GM19238 (cell line): ENCODE measurements at regions not wholly inside any gene's neighbourhood (a gene's known extent, or its start where the extent isn't known, plus 50 kb on each side); places are given as distances from the start of the nearest gene placed in this dataset.

Source experiments
- DNase-seq: peaks from one replicate; pipeline ENCODE4 v3.0.0; 2011; ENCODE audit warnings: low spot score; ENCODE audit not compliant: insufficient read length

DNA sequence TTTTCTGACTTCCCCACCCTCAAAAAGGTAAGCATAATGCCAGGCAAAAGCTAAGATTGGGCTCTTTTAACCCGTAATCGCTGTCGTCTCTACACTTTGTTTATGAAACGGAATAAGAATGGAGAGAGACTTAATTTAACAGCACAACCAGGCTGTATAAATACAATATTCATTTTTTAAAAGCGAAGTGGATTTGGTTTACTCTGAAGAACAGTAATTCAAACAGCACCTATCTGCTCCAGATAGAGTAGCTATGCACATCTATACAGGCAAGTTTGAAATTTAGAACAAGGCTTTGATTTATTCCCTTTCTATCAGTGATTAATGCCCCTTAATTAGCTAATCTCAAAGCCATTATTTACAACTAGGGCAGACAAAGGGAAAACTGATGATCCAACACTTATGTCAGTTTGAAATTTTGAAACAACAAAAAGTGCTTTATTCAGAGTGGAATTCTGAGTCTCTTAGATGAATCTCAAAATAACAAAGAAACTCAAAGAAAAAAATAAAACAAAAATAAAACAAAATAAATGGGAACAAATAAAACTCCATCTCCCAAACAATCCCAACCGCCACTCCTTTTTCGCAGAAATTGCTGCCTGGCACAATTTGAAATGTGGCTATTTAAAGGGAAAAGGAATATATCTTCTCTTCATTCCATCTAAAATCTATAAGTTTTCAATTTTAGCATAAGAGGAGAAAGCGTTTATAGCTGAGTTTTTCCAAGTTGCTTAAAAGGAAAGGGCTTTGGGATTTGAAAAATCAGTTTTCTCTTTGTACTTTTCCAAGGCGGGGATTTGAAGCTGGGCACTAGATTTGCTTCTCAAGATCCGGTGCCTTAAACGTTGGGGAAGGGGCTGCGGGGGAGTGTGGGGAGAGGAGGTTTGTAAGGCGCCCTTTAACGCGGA is 298.6 kb downstream of the PARP8 start:
- no peak for DNase-seq

DNA sequence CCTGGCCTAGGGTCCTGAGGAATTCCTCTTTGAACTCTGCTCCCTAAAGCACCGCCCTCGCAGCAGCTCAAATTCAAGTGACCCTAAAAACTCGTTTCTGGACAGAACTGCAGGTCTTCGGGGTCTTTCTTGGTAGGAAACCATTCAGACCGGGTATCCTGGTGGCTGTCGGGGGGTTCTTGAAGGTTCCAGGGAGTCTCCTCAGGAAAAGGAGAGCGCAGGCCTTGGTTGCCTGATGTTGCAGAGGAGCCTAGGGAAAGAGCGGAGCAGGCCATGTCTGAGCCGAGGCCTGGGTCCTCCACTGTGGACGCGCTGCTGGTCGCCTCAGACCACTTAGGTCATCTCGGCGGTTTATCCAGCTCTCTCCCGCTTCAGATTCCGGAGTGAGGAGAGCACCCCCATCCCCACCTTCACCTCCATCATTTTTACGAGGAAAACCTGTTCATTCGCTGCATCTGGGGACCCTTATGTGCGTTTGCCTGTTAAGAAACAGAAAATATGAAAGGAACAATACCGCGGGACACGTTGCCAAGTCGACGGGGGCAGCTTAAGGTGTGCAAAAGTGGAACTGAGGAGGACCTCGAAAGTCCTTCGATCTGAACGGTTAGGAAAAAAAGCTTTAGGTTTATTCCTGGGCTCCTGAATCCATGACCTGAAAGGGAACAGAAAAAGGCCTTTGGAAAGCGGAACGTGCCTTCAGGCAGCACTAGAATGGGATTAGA is 299.4 kb downstream of the PARP8 start:
- no peak for DNase-seq

DNA sequence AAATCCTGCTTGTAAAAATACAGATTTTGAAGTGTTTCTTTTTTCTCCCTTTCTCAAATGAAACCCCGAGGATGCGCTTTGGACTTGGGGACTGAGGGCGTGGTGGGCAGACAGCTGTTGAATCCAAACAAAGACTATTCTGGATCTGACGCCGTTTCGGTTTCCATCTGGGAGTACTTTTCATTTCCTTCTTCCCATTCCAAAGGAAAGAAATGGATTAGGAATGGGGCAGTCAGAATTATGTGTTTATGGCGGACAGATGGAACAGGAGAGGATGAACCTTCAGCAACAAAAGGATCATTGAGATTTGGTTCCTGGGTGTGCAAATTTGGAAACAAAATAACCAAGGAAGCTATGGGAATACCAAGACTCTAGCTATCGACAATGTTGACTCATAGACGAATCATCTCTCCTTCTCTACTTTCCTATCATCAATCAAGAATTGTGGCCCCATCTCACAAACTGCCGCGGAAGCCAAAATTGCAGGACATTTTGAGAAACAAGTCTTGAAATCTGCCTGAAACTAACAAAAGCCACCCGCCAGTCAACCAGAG is 300.6 kb downstream of the PARP8 start:
- no peak for DNase-seq

DNA sequence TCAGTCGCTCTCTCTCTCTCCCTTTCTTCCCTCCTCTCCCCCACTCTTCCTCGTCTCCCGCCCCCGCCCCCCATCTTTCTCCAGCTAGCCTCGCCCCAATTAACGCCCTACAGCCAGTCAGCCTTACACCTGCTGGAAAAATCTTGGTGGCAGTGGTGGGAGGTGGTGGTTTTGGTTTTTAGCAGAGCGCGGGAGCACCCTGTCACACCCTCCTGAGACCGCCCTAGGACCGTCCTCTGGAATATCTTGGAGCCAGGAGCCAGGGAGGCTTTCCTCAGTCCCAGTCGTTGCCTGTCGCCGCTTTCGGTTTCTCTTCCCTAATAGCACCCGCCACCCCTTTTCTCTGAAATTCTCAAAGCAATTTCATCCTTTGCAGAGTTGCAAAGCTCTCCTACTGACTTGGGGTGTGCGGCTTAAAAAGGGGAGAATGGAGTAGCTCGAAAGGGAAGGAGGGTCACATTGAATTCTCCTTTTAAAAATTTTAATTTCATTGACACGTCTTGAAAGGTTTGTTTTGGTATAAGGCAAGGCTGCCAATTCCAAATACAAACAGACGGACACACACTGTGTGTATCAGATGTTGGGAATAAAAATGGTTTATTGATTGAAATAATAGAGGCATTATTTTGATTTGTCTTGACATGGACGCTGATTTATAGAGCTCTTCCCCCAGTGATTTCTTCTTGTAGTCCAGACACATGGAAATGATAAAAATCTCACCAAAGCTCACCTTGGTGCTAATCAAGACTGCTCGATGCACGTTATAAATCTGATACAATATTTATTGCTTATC is 301.3 kb downstream of the PARP8 start:
- DNase-seq, result no peak

DNA sequence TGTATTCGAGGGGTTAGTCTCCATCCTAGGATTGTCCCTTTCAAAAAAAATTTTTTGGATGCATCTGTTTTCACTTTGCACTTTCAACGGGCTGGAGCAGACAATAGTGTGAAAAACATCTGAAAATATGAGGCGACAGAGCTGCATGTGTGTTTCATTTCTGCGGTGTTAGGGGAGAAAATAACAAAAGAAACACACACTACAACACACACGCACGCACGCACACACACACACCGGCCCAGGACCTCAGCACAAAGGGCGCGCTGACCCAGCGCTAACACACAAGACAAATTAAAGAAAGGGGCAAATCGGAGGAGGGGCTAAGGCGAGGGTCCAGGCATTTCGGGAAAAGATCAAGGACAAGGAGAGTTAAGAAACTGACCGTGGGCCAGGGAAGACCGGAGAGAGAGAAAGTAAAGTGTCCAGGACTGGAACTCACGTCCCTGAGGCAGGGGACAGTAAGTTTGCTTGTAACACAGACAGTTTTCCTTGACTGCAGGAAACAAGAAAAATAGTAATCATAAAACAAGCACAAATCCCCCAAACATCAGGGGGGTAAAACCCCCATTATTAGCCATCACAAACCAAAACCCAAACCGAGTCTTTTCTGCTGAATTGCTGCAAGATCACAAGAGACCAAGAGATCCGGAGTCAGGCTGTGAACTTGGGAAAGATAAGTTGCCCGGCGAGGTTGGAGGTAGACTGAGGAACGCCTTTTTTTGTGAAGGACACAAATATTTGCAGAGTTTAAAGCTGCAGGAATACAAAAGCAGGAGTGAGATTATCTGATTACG is 302.1 kb downstream of the PARP8 start:
- no peak for DNase-seq

DNA sequence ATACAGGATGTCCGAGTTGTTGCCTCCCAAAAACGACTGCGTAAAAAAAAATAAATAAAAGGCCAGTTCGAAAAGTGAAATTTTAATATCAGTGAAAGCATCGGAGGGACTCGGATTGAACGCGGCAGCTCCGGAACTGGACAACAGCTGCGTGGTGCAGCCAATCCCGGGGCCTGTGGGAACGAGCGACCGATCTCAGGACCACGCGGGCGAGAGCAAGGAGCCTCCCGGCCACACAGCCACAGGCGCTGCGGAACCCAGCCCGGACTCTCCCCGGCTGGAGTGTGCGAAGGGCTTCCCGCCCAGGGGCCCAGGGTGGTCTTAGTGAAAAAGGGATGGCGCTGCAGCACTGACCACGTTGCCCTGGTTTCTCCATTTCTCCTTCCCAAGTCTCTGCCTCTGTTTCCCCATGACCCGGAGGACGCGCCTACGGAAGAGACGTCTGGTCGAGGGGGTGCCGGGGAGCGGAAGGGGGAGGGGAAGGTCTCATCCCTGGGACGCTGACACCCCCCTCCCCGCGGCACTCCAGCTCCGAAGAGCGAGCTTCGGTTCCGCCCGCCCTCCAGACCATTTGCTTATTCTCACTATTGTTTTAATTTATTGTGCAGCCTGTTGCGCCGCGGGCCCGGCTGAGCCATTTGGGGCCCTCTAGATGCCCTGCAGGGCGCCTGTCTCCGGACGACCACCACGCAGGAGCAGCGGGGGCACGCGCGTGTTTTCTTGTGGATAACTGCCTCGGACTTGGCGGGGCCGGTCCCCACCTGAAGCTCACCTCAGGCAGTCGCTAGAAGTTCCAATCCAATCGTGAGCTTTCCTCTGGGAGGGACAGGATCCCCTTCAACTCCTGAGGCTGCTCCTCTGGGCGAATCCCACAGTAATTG is 303.0 kb downstream of the PARP8 start:
- no peak for DNase-seq

DNA sequence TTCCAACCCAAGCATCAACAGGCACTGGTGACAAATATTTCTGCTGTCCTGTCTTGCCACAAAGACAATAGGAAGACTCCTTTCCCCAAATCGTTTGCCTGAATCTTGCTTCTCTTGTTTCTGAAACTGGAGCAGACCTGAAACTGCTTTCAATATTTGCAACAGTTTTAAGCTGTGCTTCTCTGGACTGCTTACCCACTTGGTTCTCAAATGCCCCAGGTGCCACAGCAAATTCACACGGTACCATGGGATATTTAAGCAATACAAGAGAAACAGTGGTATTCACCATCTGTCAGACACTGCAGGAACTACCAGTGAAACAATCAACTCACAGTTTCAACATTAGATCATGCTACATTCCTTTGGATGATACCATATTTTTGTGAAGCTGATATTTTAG is 309.4 kb downstream of the PARP8 start:
- DNase-seq, result no peak

DNA sequence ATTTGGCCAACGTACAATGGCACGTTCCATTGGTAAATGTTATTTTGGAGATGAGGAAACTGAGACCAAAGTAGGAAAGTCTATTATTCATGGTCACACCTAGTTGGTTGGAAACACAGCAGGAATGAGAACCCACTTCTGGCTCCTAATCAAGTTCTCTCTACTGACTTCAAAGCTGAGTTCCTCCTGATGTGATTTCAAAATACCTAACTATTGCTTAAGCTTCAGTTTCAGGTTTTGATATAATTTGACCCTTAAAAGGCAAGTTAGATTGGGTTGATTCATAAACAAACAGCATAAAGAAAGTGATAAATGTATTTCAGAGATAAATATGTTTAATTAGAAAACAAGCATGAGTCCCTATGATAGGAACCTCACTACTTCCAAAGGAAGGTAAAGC is 312.5 kb downstream of the PARP8 start:
- no peak for DNase-seq

DNA sequence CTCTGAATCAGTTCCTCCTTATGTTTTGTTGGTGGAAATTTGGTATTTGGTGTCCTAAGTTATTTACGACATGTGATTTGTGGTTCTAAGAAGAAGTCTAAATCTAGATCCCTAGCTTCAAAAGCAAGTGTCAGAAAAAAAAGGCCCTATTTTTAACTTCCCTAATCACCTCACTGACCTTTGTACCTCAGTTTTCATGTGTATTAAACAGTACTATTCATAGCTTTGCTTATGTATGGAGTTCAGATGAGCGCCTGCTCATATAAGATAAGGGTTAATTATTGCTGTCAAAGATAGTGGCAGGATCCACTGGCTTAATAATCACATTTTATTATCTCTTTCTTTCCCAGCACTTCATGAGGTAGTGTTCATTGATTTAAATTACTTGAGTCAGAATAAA is 318.2 kb downstream of the PARP8 start:
- DNase-seq, result no peak

DNA sequence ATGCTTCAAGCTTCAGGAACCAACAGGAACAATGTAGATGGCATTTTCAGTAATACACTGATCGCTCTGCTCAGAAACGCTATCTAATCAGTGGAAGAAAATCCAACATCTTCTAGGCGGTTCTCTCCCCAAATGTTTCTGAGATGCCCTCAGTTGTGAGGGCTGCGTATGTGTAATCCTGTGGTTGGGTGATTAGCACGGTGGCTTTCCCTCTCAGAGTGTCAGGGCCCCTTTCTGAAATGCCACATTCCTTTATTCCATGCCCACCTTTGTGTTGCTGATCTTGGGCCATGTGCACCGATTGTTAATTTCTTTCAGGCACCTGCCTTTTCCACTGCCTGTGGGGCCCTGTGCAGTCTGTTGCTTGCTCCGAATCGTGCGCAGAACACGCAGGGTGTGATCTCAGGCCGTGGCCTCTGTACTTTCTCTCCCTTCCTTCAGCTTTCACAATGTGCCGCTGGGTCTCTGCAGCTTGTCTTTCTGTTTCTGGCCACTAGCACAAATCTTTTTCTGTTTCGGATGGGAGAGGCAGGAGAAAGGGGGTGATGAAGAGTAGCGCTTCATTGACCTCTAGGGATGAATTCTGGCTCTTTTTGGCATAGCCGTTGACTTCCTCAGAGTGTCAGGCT is 324.0 kb downstream of the PARP8 start:
- DNase-seq, result no peak

DNA sequence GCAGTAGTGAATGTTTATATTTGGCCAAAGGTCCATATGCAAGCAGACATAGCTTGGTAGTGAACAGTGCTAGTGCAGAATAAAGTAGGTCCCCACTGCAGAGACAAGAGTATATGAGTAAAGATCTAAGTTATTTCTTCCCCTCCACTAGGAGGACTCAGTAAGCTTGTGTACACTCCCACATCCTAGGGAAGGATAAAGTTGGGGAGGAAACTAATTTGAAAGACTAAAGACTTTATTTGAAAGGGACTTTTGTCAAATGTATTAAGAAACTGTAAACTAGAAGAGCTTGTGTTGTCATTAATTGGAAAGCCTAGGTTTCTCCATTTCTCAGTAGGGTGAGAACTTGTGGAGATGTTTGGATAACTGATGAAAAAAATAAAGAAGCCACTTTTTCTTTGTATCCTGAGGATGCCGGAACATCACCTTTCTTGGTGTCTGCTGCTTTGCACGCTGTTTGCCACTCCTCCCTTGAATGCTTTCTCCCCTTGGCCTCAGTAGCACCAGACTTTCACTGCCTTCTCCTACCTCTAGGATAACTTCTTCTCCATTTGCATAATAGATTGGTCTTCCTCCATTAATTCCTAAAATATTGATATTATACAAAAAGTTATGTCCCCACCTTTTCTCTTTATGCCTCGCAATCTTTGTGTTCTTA is 329.0 kb downstream of the PARP8 start:
- DNase-seq, result no peak

DNA sequence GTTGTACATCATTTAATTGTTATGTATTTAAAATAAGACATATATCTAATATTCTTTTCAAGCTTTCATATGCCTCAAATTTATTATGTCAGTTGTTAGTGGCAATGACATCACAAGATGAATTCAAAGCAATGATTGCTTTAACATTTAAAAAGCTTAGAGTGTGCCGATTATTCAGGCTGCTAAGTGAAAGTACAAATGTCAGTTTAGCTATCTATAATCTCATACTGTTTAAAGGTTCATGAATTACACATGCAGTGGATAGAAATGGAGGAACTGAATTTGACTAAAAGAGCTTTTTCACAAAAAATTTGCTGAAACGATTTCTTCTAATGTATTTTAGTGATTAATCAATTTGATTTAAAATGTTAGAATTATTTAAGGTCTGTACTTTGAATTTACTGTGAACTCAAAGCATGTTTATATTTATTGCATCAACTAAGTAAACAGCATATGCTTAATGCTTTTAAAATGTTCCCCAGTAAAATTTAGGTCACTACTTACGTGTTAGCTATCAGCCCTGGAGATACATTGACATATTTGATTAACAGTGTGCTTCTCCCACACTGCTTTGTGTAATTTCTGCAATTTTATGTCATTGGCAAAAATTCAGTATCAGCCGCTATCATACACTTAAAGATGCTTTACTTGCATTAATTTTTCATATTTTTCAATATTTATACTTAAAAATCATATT is 334.9 kb downstream of the PARP8 start:
- DNase-seq, result no peak

DNA sequence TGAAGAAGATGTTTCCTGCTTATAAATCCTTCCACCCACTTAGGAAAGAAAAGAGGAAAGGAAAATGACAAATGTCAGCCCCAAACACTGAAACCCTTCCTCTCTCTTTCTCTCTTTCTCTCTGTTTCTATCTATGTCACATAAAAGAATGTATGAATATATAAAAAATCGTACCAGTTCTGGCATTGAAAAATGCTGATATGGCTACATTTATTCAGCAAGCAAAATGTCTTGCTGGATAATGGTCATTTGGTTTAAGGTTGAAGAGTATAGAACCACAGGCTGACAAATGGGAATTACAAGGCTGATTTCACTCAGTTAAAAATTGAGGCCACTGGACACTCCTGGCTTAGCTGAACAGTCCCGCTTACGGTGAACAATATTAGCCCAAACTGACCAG is 335.9 kb downstream of the PARP8 start:
- no peak for DNase-seq

DNA sequence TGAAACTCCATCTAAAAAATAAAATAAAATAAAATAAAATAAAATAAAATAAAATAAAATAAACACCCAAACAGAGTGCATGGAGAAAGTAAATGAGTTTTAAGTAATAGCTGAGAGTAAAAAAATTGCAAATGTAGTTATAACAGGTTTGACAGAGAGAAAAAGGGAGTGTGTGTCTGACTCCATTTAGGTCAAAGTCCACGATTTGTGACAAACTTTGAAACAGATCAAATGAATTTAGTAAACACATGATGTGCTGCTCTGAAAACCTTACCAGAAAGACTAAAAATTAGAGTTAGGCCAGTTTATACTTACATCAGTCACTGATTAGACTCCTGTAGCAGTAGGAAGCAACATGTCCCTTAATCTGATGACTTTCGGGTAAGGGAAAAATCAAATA is 346.6 kb downstream of the PARP8 start:
- no peak for DNase-seq

DNA sequence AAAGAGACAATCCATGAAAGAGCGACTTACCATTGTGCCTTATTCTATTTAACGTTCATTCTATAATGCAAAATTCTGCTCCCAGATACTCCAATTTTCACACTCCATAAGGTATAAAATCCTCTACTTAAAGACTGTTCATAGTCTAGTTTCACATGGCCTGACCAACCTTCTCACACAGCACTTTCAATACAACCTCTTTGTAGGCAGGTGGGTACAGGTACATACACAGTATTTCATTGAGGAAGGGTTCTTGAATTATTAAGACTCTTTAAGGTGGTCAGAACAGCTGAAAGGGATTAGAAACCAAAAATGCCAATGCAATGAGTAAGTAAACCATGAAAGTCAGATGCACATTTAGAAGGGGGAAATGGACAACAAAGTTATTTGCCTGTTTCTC is 352.0 kb downstream of the PARP8 start:
- no peak for DNase-seq

DNA sequence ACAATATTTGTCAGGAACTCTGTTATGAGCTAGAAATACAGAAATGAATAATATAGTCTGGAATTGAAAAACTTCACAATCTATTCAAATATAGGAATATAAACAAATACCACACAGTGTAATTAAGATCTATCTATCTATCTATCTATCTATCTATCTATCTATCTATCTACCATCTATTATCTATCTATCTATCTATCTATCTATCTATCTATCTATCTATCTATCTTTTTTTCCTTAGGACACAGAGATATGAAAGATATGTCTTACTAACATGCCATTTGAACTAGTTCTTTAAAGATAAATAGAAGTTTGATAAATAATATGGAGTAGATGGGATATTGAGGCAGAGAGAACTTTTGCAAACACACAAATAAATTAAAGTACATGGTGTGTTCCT is 357.8 kb downstream of the PARP8 start:
- DNase-seq, result no peak

DNA sequence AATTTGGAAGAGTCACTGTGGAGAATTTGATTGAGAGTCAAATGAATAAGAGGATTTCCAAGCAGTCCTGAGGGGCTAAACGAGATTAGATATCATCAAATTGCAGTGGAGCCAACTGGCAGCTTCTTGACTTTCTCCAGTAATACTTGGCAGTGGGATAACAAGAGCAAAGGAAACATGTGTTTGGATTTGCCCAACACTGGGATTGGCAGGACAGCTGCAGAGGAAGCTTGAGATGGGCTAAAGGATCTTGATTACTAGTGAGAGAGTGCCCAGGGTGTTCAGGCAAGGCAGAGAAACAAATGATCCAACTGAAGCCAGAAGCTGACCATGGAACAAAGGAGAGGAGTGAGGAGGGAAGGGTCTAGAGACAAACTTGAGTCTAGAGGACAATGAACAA is 356.0 kb upstream of the ISL1 start:
- DNase-seq, result no peak

DNA sequence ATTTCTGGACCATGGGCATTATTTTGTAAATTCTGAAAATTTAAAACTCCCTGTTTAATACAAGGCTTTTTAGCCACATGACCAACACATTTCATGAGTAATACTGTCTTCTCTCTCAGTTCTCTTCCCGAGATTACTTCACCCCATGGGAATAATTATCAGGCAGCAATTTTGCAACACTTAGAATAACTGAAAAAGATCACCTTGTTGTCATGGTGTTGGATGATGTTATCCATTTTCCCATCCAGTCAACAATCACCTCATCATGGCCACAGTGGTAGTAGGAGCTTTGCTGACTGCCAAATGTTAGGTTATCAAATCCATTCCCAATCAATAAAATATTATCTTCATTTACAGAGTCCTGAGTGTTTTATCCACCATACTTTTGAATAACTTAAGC is 354.9 kb upstream of the ISL1 start:
- no peak for DNase-seq
